ENCODE measurements at regions not wholly inside any gene's neighbourhood (a gene's known extent, or its start where the extent isn't known, plus 50 kb on each side); places are given as distances from the start of the nearest gene placed in this dataset.

DNA sequence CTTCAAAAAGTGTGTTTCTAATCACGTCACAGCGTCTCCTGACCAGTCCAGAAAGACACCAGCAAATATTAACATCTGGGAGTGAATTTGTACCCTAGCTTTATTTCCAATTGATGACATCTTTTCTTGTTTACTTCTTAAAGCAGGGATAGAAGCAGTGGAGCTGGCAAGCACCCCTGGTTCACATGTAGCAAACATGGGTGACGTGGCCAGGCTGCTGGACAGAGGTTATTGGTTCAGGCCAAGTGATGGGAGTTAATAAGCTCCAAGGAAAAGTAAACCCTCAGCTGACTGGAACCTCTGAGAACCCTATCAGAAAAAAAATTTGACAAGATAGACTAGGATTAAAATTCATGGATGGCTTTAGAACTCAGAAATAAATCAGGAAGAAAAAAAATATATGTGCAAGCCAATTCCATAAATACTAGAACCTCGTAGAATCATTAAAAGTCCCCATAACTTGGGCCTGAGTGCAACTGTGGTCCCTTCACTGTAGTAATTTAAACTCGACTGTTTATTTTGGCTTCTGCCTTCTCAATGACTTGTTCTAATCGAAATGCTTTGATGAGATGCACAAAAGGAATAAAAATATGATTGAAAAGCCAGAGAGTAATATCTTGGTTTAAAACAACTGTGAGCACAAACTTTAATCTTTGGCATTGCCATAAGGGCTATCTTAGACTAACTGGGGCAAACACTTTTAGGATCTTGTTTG, 121.5 kb upstream of the CTAGE1 start:
- ChIA-PET CTCF (no interaction called here), POLR2A (no interaction called here)
- H3K4me1 ChIP-seq = no peaks in the 10 kb centered on the region
- no peak overlapping the region for H3K4me3 ChIP-seq
- no peak for FAIRE-seq
- no peak for TF ChIP-seq TP53 (CRISPR knock-in tag; IDR thresholded peaks at IDR 0.05)
- TF ChIP-seq RCOR1 (IDR thresholded peaks at IDR 0.05; ENCODE audit: low read depth, low read length) = no peak
- no peak for TF ChIP-seq HEYL (CRISPR knock-in tag; IDR thresholded peaks at IDR 0.05)
- TF ChIP-seq RAD21 (conservative IDR thresholded peaks at IDR 0.05 in 1 of 2, IDR thresholded peaks at IDR 0.05 in 1 of 2) = no peak
- no peak for TF ChIP-seq EHMT2 (IDR thresholded peaks at IDR 0.05; ENCODE audit: low read depth)
- TF ChIP-seq KDM5A (IDR thresholded peaks at IDR 0.05) = no peak
- TF ChIP-seq, protein P1, sequence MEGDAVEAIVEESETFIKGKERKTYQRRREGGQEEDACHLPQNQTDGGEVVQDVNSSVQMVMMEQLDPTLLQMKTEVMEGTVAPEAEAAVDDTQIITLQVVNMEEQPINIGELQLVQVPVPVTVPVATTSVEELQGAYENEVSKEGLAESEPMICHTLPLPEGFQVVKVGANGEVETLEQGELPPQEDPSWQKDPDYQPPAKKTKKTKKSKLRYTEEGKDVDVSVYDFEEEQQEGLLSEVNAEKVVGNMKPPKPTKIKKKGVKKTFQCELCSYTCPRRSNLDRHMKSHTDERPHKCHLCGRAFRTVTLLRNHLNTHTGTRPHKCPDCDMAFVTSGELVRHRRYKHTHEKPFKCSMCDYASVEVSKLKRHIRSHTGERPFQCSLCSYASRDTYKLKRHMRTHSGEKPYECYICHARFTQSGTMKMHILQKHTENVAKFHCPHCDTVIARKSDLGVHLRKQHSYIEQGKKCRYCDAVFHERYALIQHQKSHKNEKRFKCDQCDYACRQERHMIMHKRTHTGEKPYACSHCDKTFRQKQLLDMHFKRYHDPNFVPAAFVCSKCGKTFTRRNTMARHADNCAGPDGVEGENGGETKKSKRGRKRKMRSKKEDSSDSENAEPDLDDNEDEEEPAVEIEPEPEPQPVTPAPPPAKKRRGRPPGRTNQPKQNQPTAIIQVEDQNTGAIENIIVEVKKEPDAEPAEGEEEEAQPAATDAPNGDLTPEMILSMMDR (IDR thresholded peaks at IDR 0.05) = no peak
- no peak for TF ChIP-seq JUN (IDR thresholded peaks at IDR 0.05)
- TF ChIP-seq NFE2L2 (conservative IDR thresholded peaks at IDR 0.05; ENCODE audit: low read length) = no peak
- no peak for TF ChIP-seq MAFK (IDR thresholded peaks at IDR 0.05; ENCODE audit: partially characterized antibody)
- no peak overlapping the region for H3K4me2 ChIP-seq
- H3K9me3 ChIP-seq = no peaks in the 10 kb centered on the region
- H3K27ac ChIP-seq = no peak overlapping the region
- ATAC-seq = no peak
- no peak for DNase-seq (ENCODE audit: low read depth in 1 of 2, low spot score in 1 of 2)
- WGBS (ENCODE audit: missing lambda C conversion rate) = 67% methylated on average over 6 of the region's 6 CpGs

DNA sequence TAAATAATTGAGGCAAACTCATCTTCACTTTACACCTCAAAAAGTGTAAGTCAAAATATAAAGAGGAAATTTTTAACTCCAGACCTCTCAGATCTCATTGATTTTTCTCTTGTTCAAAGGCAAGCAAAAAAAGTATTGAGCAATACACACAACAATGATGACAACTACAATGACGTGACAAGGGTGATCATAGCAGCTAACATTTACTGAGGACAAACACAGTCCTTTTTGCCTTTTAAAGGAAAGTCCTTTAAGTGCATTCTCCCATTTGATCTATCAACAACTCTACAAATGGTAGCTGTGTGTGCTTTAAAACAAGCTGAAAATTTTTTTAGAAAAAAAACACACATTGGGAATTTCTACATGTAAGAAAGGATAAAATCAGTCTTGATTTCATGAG, 123.5 kb upstream of the CTAGE1 start:
- FAIRE-seq = no peak
- POLR2A ChIA-PET = no interaction called here
- no peak for ATAC-seq
- 72% methylated on average over 1 of the region's 1 CpG for WGBS (ENCODE audit: missing lambda C conversion rate)
- no peak for DNase-seq (ENCODE audit: low read depth in 1 of 2, low spot score in 1 of 2)
- no peak for TF ChIP-seq POLR2A (IDR thresholded peaks at IDR 0.05; ENCODE audit: low read length)
- TF ChIP-seq, protein P2, sequence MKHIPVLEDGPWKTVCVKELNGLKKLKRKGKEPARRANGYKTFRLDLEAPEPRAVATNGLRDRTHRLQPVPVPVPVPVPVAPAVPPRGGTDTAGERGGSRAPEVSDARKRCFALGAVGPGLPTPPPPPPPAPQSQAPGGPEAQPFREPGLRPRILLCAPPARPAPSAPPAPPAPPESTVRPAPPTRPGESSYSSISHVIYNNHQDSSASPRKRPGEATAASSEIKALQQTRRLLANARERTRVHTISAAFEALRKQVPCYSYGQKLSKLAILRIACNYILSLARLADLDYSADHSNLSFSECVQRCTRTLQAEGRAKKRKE (CRISPR knock-in tag; IDR thresholded peaks at IDR 0.05; ENCODE audit: low read depth) = no peak
- TF ChIP-seq, protein P3, sequence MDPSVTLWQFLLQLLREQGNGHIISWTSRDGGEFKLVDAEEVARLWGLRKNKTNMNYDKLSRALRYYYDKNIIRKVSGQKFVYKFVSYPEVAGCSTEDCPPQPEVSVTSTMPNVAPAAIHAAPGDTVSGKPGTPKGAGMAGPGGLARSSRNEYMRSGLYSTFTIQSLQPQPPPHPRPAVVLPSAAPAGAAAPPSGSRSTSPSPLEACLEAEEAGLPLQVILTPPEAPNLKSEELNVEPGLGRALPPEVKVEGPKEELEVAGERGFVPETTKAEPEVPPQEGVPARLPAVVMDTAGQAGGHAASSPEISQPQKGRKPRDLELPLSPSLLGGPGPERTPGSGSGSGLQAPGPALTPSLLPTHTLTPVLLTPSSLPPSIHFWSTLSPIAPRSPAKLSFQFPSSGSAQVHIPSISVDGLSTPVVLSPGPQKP (IDR thresholded peaks at IDR 0.05; ENCODE audit: low read depth, low read length) = no peak
- TF ChIP-seq KDM1A (IDR thresholded peaks at IDR 0.05; ENCODE audit: low read depth) = no peak
- TF ChIP-seq MYC (IDR thresholded peaks at IDR 0.05; ENCODE audit: borderline replicate concordance, low read length) = no peak
- Histone ChIP-seq H3K4me3 (no peak overlapping the region), H3K27ac (no peak overlapping the region), H3K4me1 (no peaks in the 10 kb centered on the region), H3K9me3 (no peaks in the 10 kb centered on the region), H3K4me2 (no peak overlapping the region)
- CTCF ChIA-PET = no interaction called here

DNA sequence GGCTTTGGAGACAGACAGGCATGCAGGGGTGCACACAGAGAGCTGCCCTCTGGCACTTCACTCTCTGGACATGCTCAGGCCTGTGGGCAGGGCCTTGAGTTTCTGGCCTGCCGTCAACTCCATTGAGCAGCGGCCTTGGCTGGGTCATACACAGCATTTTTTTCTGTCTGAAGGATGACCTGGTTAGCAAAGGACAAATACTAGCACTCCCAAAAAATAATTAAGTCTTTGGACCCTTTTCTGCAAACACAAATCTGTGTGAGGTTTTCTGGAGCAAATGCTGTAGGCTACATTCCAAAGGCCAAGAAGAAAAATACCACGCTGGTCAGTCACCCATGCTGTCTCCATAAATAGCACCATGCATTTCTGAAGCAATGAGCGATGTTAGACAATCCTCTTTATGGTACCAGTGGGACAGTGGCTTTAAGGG, 124.7 kb upstream of the CTAGE1 start:
- DNase-seq (ENCODE audit: low read depth in 1 of 2, low spot score in 1 of 2) (no peak), ATAC-seq (no peak), FAIRE-seq (no peak)
- Histone ChIP-seq H3K4me3 (no peak overlapping the region), H3K4me2 (no peak overlapping the region), H3K27ac (no peak overlapping the region), H3K9me3 (no peaks in the 10 kb centered on the region), H3K4me1 (no peaks in the 10 kb centered on the region)
- ChIA-PET CTCF (no interaction called here), POLR2A (no interaction called here)
- 78% methylated on average over 4 of the region's 4 CpGs for WGBS (ENCODE audit: missing lambda C conversion rate)
- TF ChIP-seq, protein P1 (IDR thresholded peaks at IDR 0.05) = no peak
- no peak for TF ChIP-seq NR3C1 (IDR thresholded peaks at IDR 0.05)
- no peak for TF ChIP-seq ZNF302 (CRISPR knock-in tag; IDR thresholded peaks at IDR 0.05)
- no peak for TF ChIP-seq JUN (IDR thresholded peaks at IDR 0.05)
- TF ChIP-seq, protein P4, sequence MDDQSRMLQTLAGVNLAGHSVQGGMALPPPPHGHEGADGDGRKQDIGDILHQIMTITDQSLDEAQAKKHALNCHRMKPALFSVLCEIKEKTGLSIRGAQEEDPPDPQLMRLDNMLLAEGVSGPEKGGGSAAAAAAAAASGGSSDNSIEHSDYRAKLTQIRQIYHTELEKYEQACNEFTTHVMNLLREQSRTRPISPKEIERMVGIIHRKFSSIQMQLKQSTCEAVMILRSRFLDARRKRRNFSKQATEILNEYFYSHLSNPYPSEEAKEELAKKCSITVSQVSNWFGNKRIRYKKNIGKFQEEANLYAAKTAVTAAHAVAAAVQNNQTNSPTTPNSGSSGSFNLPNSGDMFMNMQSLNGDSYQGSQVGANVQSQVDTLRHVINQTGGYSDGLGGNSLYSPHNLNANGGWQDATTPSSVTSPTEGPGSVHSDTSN (IDR thresholded peaks at IDR 0.05) = no peak
- TF ChIP-seq, protein P5, sequence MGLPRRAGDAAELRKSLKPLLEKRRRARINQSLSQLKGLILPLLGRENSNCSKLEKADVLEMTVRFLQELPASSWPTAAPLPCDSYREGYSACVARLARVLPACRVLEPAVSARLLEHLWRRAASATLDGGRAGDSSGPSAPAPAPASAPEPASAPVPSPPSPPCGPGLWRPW (IDR thresholded peaks at IDR 0.05) = no peak
- no peak for TF ChIP-seq HOXB5 (CRISPR knock-in tag; IDR thresholded peaks at IDR 0.05)
- TF ChIP-seq TP53 (CRISPR knock-in tag; IDR thresholded peaks at IDR 0.05) = no peak
- TF ChIP-seq JUNB (IDR thresholded peaks at IDR 0.05) = no peak
- no peak for TF ChIP-seq EHF (CRISPR knock-in tag; IDR thresholded peaks at IDR 0.05)
